H1 (cell line): ENCODE measurements at regions not wholly inside any gene's neighbourhood (a gene's known extent, or its start where the extent isn't known, plus 50 kb on each side); places are given as distances from the start of the nearest gene placed in this dataset.

Experiments used
- CTCF ChIA-PET: fragments of 300-600 bp; sonication (Branson Sonifier 250); formaldehyde crosslinking; loops from one replicate; lab custom pipeline; 2021; ENCODE audit not compliant: partially characterized antibody; lab: Charles Lee
- POLR2A ChIA-PET: fragments of 300-600 bp; sonication (Branson Sonifier 250); formaldehyde crosslinking; loops from one replicate; lab custom pipeline; 2021; ENCODE audit warnings: inconsistent platforms; ENCODE audit not compliant: partially characterized antibody; lab: Charles Lee
- DNase-seq, 2 experiments: peaks; one replicate each; pipeline versions ENCODE4 v3.0.0 to v3.0.0-alpha.2; 2010 to 2022; ENCODE audit warnings: low spot score in 2 of 2, low read depth in 1 of 2, mixed read lengths in 1 of 2
- FAIRE-seq: peaks from 2 replicates; lab custom pipeline; 2011; peaks lifted over from hg19 to GRCh38; lab: Jason Lieb, UNC
- H2AFZ ChIP-seq: 2 replicates; pipeline ENCODE4 v1.8.1; 2012; ENCODE audit warnings: low read length, inconsistent platforms
- H2AK5ac ChIP-seq: 2 replicates; pipeline ENCODE4 v1.6.1; 2013; ENCODE audit warnings: low read depth, low read length
- H2BK120ac ChIP-seq: replicated peaks from 2 replicates; pipeline ENCODE3; 2013; ENCODE audit warnings: low read depth, low read length, inconsistent platforms
- H2BK12ac ChIP-seq: 2 replicates; pipeline ENCODE4 v1.6.1; 2013; ENCODE audit warnings: low read depth, low read length
- H2BK15ac ChIP-seq: 2 replicates; pipeline ENCODE4 v1.6.1; 2013; ENCODE audit warnings: low read length
- H2BK20ac ChIP-seq: 2 replicates; pipeline ENCODE4 v1.6.1; 2013; ENCODE audit warnings: low read length
- H2BK5ac ChIP-seq: 2 replicates; pipeline ENCODE4 v1.6.1; 2013; ENCODE audit warnings: low read depth, low read length
- H3K14ac ChIP-seq: 2 replicates; pipeline ENCODE4 v1.6.1; 2013; ENCODE audit warnings: inconsistent platforms; ENCODE audit not compliant: insufficient read length
- H3K18ac ChIP-seq: 2 replicates; pipeline ENCODE4 v1.6.1; 2013; ENCODE audit warnings: low read length; ENCODE audit errors: extremely low read depth
- H3K23ac ChIP-seq: 2 replicates; pipeline ENCODE4 v1.6.1; 2013; ENCODE audit warnings: inconsistent platforms; ENCODE audit not compliant: insufficient read length
- H3K23me2 ChIP-seq: 2 replicates; pipeline ENCODE4 v1.6.1; 2013; ENCODE audit warnings: low read depth, low read length
- H3K27ac ChIP-seq: 2 replicates; pipeline ENCODE4 v1.6.1; 2011; ENCODE audit warnings: low read depth, low read length, inconsistent platforms
- H3K27me3 ChIP-seq, 4 experiments: replicated peaks in 1 of 4; 1 replicate in 1 of 4; 2 replicates in 3 of 4; pipeline versions ENCODE4 v1.6.1 to v1.8.1; 2011 to 2013; ENCODE audit warnings: low read length in 3 of 4, mild to moderate bottlenecking in 3 of 4, inconsistent platforms in 2 of 4, mixed read lengths in 2 of 4, moderate library complexity in 1 of 4; ENCODE audit not compliant: control insufficient read depth in 3 of 4, insufficient read depth in 3 of 4; ENCODE audit errors: extremely low read depth in 1 of 4
- H3K36me3 ChIP-seq, 4 experiments: 2 replicates each; pipeline versions ENCODE4 v1.6.1 to v1.8.1; 2011 to 2013; ENCODE audit warnings: mild to moderate bottlenecking in 4 of 4, low read length in 3 of 4, moderate library complexity in 2 of 4, control low read depth in 1 of 4, inconsistent platforms in 1 of 4; ENCODE audit not compliant: insufficient read depth in 4 of 4, control insufficient read depth in 2 of 4
- H3K4ac ChIP-seq: replicated peaks from 2 replicates; pipeline ENCODE3; 2013; ENCODE audit warnings: low read length, low read depth, mixed read lengths, inconsistent platforms; ENCODE audit not compliant: insufficient read length
- H3K4me1 ChIP-seq, 4 experiments: replicated peaks in 1 of 4; 1 replicate in 1 of 4; 2 replicates in 3 of 4; pipeline versions ENCODE4 v1.6.1 to v1.8.1; 2011 to 2013; ENCODE audit warnings: low read length in 3 of 4, inconsistent platforms in 2 of 4, mixed read lengths in 1 of 4; ENCODE audit not compliant: insufficient read depth in 4 of 4, control insufficient read depth in 3 of 4
- H3K4me2 ChIP-seq, 2 experiments: 2 replicates each; pipeline versions ENCODE4 v1.6.1 to v1.8.1; 2011 to 2013; ENCODE audit warnings: low read depth in 2 of 2, low read length in 2 of 2, control low read depth in 1 of 2, inconsistent platforms in 1 of 2, mild to moderate bottlenecking in 1 of 2; ENCODE audit not compliant: insufficient read depth in 1 of 2
- H3K4me3 ChIP-seq, 4 experiments: fragments of 200-600, 300-600 bp in 1 of 4; sonication (generic), shearing (Covaris generic), sonication (Bioruptor Twin) in 1 of 4; 2 replicates each; pipeline versions ENCODE4 v1.5.1 to v1.8.1; 2011 to 2016; ENCODE audit warnings: low read length in 4 of 4, low read depth in 3 of 4, control low read depth in 2 of 4, inconsistent platforms in 2 of 4, mild to moderate bottlenecking in 2 of 4, mixed read lengths in 1 of 4, moderate library complexity in 1 of 4; ENCODE audit not compliant: insufficient read depth in 2 of 4; ENCODE audit errors: extremely low read depth in 1 of 4
- H3K56ac ChIP-seq: replicated peaks from 2 replicates; pipeline ENCODE3; 2013; ENCODE audit warnings: low read depth, mild to moderate bottlenecking, mixed read lengths, low read length, inconsistent platforms; ENCODE audit not compliant: insufficient read length
- H3K79me1 ChIP-seq: 2 replicates; pipeline ENCODE4 v1.6.1; 2013; ENCODE audit warnings: low read depth, low read length, control low read depth
- H3K79me2 ChIP-seq, 2 experiments: 2 replicates each; pipeline versions ENCODE4 v1.6.1 to v1.8.1; 2012 to 2013; ENCODE audit warnings: low read length in 2 of 2, mild to moderate bottlenecking in 2 of 2, inconsistent platforms in 1 of 2; ENCODE audit not compliant: insufficient read depth in 2 of 2, control insufficient read depth in 1 of 2
- H3K9ac ChIP-seq, 4 experiments: replicated peaks in 1 of 4; 1 replicate in 1 of 4; 2 replicates in 3 of 4; pipeline versions ENCODE4 v1.6.1 to v1.8.1; 2011 to 2013; ENCODE audit warnings: low read depth in 3 of 4, low read length in 3 of 4, control low read depth in 2 of 4, mild to moderate bottlenecking in 2 of 4, moderate library complexity in 2 of 4, inconsistent platforms in 1 of 4; ENCODE audit errors: extremely low read depth in 1 of 4
- H3K9me3 ChIP-seq, 2 experiments: 2 replicates each; pipeline versions ENCODE4 v1.6.1 to v1.8.1; 2012 to 2013; ENCODE audit warnings: mild to moderate bottlenecking in 2 of 2, moderate library complexity in 2 of 2, control low read depth in 1 of 2, inconsistent platforms in 1 of 2, low read depth in 1 of 2, low read length in 1 of 2, mixed read lengths in 1 of 2; ENCODE audit not compliant: insufficient read depth in 2 of 2
- H4K20me1 ChIP-seq, 2 experiments: replicated peaks in 1 of 2; 2 replicates each; pipeline versions ENCODE3 to v1.8.1; 2011 to 2013; ENCODE audit warnings: inconsistent platforms in 2 of 2, low read length in 2 of 2, mild to moderate bottlenecking in 1 of 2; ENCODE audit not compliant: insufficient read depth in 2 of 2, control insufficient read depth in 1 of 2
- H4K5ac ChIP-seq: 2 replicates; pipeline ENCODE4 v1.6.1; 2013; ENCODE audit warnings: low read length, low read depth, mixed read lengths, inconsistent platforms; ENCODE audit not compliant: insufficient read length
- H4K8ac ChIP-seq: 2 replicates; pipeline ENCODE4 v1.8.0; 2013; ENCODE audit warnings: mild to moderate bottlenecking, moderate library complexity, low read length, inconsistent platforms; ENCODE audit not compliant: insufficient read depth; ENCODE audit errors: extremely low read depth
- H4K91ac ChIP-seq: replicated peaks from 2 replicates; pipeline ENCODE3; 2013; ENCODE audit warnings: low read length, mixed read lengths, inconsistent platforms; ENCODE audit not compliant: insufficient read length
- WGBS, 2 experiments: shearing (Covaris generic) in 1 of 2; methylation state at CpG; one replicate each; pipeline versions ENCODE4 v1.1.6 to v1.1.7; 2013 to 2015; ENCODE audit warnings: low lambda C conversion rate in 2 of 2, mixed read lengths in 2 of 2, inconsistent platforms in 1 of 2, low coverage in 1 of 2, missing lambda C conversion rate in 1 of 2; ENCODE audit not compliant: insufficient replicate concordance in 2 of 2, insufficient coverage in 1 of 2, insufficient read length in 1 of 2; ENCODE audit errors: extremely low coverage in 1 of 2, missing lambda C conversion rate in 1 of 2; 5-methylcytosine and 5-hydroxymethylcytosine counted together
- TF ChIP-seq, protein P1 (sequence below): IDR thresholded peaks from 2 replicates; pipeline ENCODE4 v1.6.1; 2012; ENCODE audit warnings: inconsistent platforms

DNA sequence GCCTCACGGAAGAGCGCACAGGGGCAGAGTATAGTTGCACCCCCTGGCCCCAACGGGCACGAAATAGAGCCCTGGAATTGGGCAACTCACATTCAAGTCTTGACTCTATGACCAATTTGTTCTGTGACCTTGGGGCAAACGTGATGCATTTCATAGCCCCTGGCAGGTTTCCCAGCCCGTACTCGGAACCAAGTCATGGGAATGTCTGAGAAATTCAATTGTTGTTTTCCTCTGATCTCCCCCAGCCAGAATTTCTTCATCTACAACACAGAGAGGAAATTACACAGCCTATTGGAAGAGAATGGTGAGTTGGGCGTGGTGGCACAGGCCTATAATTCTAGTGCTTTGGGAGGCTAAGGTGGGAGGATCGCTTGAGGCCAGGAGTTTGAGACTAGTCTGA, 322.3 kb upstream of the SULF2 start:
- Histone ChIP-seq H2BK20ac (no peak overlapping the region), H3K23me2 (0 out of 2 replicates have a peak, but pooled peaks cover 2% of the 10 kb centered on the region), H3K79me1 (no peaks in the 10 kb centered on the region), H3K18ac (no peak overlapping the region), H2BK5ac (no peak overlapping the region), H3K4me2 (no peak overlapping the region), H4K91ac (no peak overlapping the region)
- FAIRE-seq (no peak), DNase-seq (no peak)
- TF ChIP-seq, protein P1, sequence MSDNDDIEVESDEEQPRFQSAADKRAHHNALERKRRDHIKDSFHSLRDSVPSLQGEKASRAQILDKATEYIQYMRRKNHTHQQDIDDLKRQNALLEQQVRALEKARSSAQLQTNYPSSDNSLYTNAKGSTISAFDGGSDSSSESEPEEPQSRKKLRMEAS = no peak
- TF ChIP-seq, all 59 proteins: peak for 0
- H3K9me3 ChIP-seq = peaks cover 0 to 9% of the 10 kb centered on the region in 2 experiments; a peak in 2 of 4 replicates
- no peaks in the 10 kb centered on the region for H3K36me3 ChIP-seq
- H3K27me3 ChIP-seq = no peaks in the 10 kb centered on the region
- H2AK5ac ChIP-seq = no peak overlapping the region
- no peak overlapping the region for H4K5ac ChIP-seq
- ChIA-PET POLR2A (no interaction called here), CTCF (no interaction called here)
- H2AFZ ChIP-seq = no peak overlapping the region
- H2BK120ac ChIP-seq = no peak overlapping the region
- H3K4ac ChIP-seq = no peak overlapping the region
- H2BK12ac ChIP-seq = no peak overlapping the region
- no peak overlapping the region for H2BK15ac ChIP-seq
- no peak overlapping the region for H3K56ac ChIP-seq
- H3K4me3 ChIP-seq = no peak overlapping the region
- no peak overlapping the region for H4K8ac ChIP-seq
- no peak overlapping the region for H3K9ac ChIP-seq
- H3K27ac ChIP-seq = no peak overlapping the region
- H3K23ac ChIP-seq = no peak overlapping the region
- H3K79me2 ChIP-seq = no peaks in the 10 kb centered on the region
- no peaks in the 10 kb centered on the region for H3K4me1 ChIP-seq
- whole genome bisulfite sequencing, 2 experiments = 91% methylated on average over 9 of the region's 9 CpGs; no CpG with 5 or more reads in 1 of the 2 experiments
- H4K20me1 ChIP-seq = no peaks in the 10 kb centered on the region
- H3K14ac ChIP-seq = no peak overlapping the region
